ENCODE measurements at regions not wholly inside any gene's neighbourhood (a gene's known extent, or its start where the extent isn't known, plus 50 kb on each side); places are given as distances from the start of the nearest gene placed in this dataset.

- TF ChIP-seq CTCF (IDR thresholded peaks at IDR 0.05; ENCODE audit: control insufficient read depth, insufficient read depth, low read depth, low read length, missing control alignments) = no peak
- no peak for DNase-seq (ENCODE audit: low read depth)
- H3K4me3 ChIP-seq (ENCODE audit: control insufficient read depth, low read depth, low read length) = no peak overlapping the region
Measured at GRCh38 chr5:74502479-74502950, 138.0 kb downstream of the ENC1 start.

GRCh38 chr5:74501674-74502478 is 138.7 kb downstream of the ENC1 start:
- H3K4me3 ChIP-seq (ENCODE audit: control insufficient read depth, low read depth, low read length) = no peak overlapping the region
- TF ChIP-seq CTCF (IDR thresholded peaks at IDR 0.05; ENCODE audit: control insufficient read depth, insufficient read depth, low read depth, low read length, missing control alignments) = no peak
- no peak for DNase-seq (ENCODE audit: low read depth)

GRCh38 chr5:74500110-74500917 is 140.2 kb downstream of the ENC1 start:
- TF ChIP-seq CTCF (IDR thresholded peaks at IDR 0.05; ENCODE audit: control insufficient read depth, insufficient read depth, low read depth, low read length, missing control alignments) = no peak
- H3K4me3 ChIP-seq (ENCODE audit: control insufficient read depth, low read depth, low read length) = no peak overlapping the region
- DNase-seq (ENCODE audit: low read depth) = no peak

- H3K4me3 ChIP-seq (ENCODE audit: control insufficient read depth, low read depth, low read length) = no peak overlapping the region
- no peak for DNase-seq (ENCODE audit: low read depth)
- TF ChIP-seq CTCF (IDR thresholded peaks at IDR 0.05; ENCODE audit: control insufficient read depth, insufficient read depth, low read depth, low read length, missing control alignments) = no peak
Measured at GRCh38 chr5:74499256-74500050, 141.1 kb downstream of the ENC1 start.

GRCh38 chr5:74497706-74498105 is 142.8 kb downstream of the ENC1 start:
- no peak for DNase-seq (ENCODE audit: low read depth)
- no peak overlapping the region for H3K4me3 ChIP-seq (ENCODE audit: control insufficient read depth, low read depth, low read length)
- TF ChIP-seq CTCF (IDR thresholded peaks at IDR 0.05; ENCODE audit: control insufficient read depth, insufficient read depth, low read depth, low read length, missing control alignments) = no peak

- H3K4me3 ChIP-seq (ENCODE audit: control insufficient read depth, low read depth, low read length) = no peak overlapping the region
- no peak for TF ChIP-seq CTCF (IDR thresholded peaks at IDR 0.05; ENCODE audit: control insufficient read depth, insufficient read depth, low read depth, low read length, missing control alignments)
- DNase-seq (ENCODE audit: low read depth) = no peak
Measured at GRCh38 chr5:74493411-74493810, 147.1 kb downstream of the ENC1 start.
